GM23338 (cell line): ENCODE measurements at regions not wholly inside any gene's neighbourhood (a gene's known extent, or its start where the extent isn't known, plus 50 kb on each side); places are given as distances from the start of the nearest gene placed in this dataset.

Experiments used
- ATAC-seq: fragments of 200-7000 bp; cut with Tn5 transposase; 3 replicates; pipeline ENCODE4 v1.9.1; 2020
- DNase-seq: peaks from one replicate; pipeline ENCODE4 v3.0.0-alpha.2; 2015; ENCODE audit warnings: low spot score
- H2AFZ ChIP-seq: fragments of 200-600 bp; sonication (generic); 2 replicates; pipeline ENCODE4 v1.8.0; 2016; ENCODE audit warnings: antibody characterized with exemption, mild to moderate bottlenecking, moderate library complexity
- H3F3A ChIP-seq: fragments of 200-600 bp; sonication (generic); replicated peaks from 2 replicates; pipeline ENCODE4 v1.8.0; 2017; ENCODE audit warnings: antibody characterized with exemption, mixed run types, low read depth
- H3K27ac ChIP-seq: fragments of 200-600 bp; sonication (generic); 2 replicates; pipeline ENCODE4 v1.6.1; 2016; ENCODE audit warnings: low read depth
- H3K27me3 ChIP-seq: fragments of 200-600 bp; sonication (generic); 2 replicates; pipeline ENCODE4 v1.8.0; 2016; ENCODE audit warnings: mild to moderate bottlenecking, mixed run types, moderate library complexity; ENCODE audit not compliant: insufficient read depth
- H3K36me3 ChIP-seq: fragments of 200-600 bp; sonication (generic); 2 replicates; pipeline ENCODE4 v1.8.0; 2016; ENCODE audit warnings: mild to moderate bottlenecking; ENCODE audit not compliant: insufficient read depth
- H3K4me1 ChIP-seq: fragments of 200-600 bp; sonication (generic); 2 replicates; pipeline ENCODE4 v1.8.0; 2016; ENCODE audit warnings: mild to moderate bottlenecking, moderate library complexity; ENCODE audit not compliant: insufficient read depth
- H3K4me2 ChIP-seq: fragments of 200-600 bp; sonication (generic); 2 replicates; pipeline ENCODE4 v1.7.1; 2017; ENCODE audit warnings: mixed run types
- H3K4me3 ChIP-seq: fragments of 200-600 bp; sonication (generic); 2 replicates; pipeline ENCODE4 v1.6.1; 2016; ENCODE audit warnings: mixed run types
- H3K79me2 ChIP-seq: fragments of 200-600 bp; sonication (generic); replicated peaks from 2 replicates; pipeline ENCODE4 v1.8.0; 2017; ENCODE audit warnings: mild to moderate bottlenecking; ENCODE audit not compliant: insufficient read depth
- H3K9me2 ChIP-seq: fragments of 200-600 bp; sonication (generic); 2 replicates; pipeline ENCODE4 v1.8.0; 2017; ENCODE audit not compliant: insufficient read depth
- H4K20me1 ChIP-seq: fragments of 200-600 bp; sonication (generic); replicated peaks from 2 replicates; pipeline ENCODE4 v1.8.0; 2017; ENCODE audit warnings: mild to moderate bottlenecking; ENCODE audit not compliant: insufficient read depth
- H3K27ac Mint-ChIP-seq: 2 replicates; pipeline ENCODE4 v1.8.0; 2020; ENCODE audit warnings: inconsistent platforms, mild to moderate bottlenecking, moderate library complexity, mixed read lengths
- H3K27me3 Mint-ChIP-seq: 3 replicates; pipeline ENCODE4 v1.8.0; 2022; ENCODE audit warnings: low read depth, mild to moderate bottlenecking, moderate library complexity, mixed read lengths, inconsistent platforms; ENCODE audit not compliant: insufficient read depth, poor library complexity
- H3K36me3 Mint-ChIP-seq: 3 replicates; pipeline ENCODE4 v1.8.0; 2021; ENCODE audit warnings: low read depth, mild to moderate bottlenecking, inconsistent platforms, moderate library complexity, mixed read lengths
- H3K4me1 Mint-ChIP-seq: 3 replicates; pipeline ENCODE4 v1.8.0; 2020; ENCODE audit warnings: mild to moderate bottlenecking, inconsistent platforms, mixed read lengths
- H3K4me3 Mint-ChIP-seq: 3 replicates; pipeline ENCODE4 v1.8.0; 2021; ENCODE audit warnings: moderate library complexity, mild to moderate bottlenecking, inconsistent platforms, mixed read lengths
- H3K9me3 Mint-ChIP-seq: 3 replicates; pipeline ENCODE4 v1.8.0; 2020; ENCODE audit warnings: moderate library complexity, mild to moderate bottlenecking, inconsistent platforms, mixed read lengths
- CREB1 ChIP-seq: fragments of 250-450 bp; sonication (Bioruptor Pico); IDR thresholded peaks from 2 replicates; pipeline ENCODE4 v1.5.0; 2020; ENCODE audit warnings: low read depth, mild to moderate bottlenecking, moderate library complexity
- EZH2 ChIP-seq: fragments of 200-600 bp; sonication (generic); IDR thresholded peaks from one replicate; pipeline ENCODE4 v1.8.0; 2017; ENCODE audit warnings: antibody characterized with exemption, mild to moderate bottlenecking, low read depth; ENCODE audit not compliant: unreplicated experiment
- EZH2phosphoT487 ChIP-seq: fragments of 200-600 bp; sonication (generic); IDR thresholded peaks from one replicate; pipeline ENCODE4 v1.8.1; 2018; ENCODE audit warnings: antibody characterized with exemption; ENCODE audit not compliant: unreplicated experiment
- JUNB ChIP-seq: IDR thresholded peaks from one replicate; pipeline ENCODE4 v1.6.1; 2016; ENCODE audit warnings: antibody characterized with exemption; ENCODE audit not compliant: unreplicated experiment
- NANOG ChIP-seq: IDR thresholded peaks from 2 replicates; pipeline ENCODE4 v1.6.1; 2016; ENCODE audit warnings: antibody characterized with exemption, borderline replicate concordance
- POLR2AphosphoS5 ChIP-seq: IDR thresholded peaks from 2 replicates; pipeline ENCODE4 v1.6.1; 2016; ENCODE audit warnings: antibody characterized with exemption, low read depth
- REST ChIP-seq: IDR thresholded peaks from one replicate; pipeline ENCODE4 v1.6.1; 2018; ENCODE audit warnings: antibody characterized with exemption; ENCODE audit not compliant: unreplicated experiment
- STAT1 ChIP-seq: IDR thresholded peaks from one replicate; pipeline ENCODE4 v1.6.1; 2016; ENCODE audit warnings: antibody characterized with exemption; ENCODE audit not compliant: unreplicated experiment
- ZNF114 ChIP-seq: fragments of 250-450 bp; sonication (Bioruptor Pico); IDR thresholded peaks from 2 replicates; pipeline ENCODE4 v1.5.0; 2020; ENCODE audit warnings: mild to moderate bottlenecking, moderate library complexity
- ZNF331 ChIP-seq: fragments of 250-450 bp; sonication (Bioruptor Pico); IDR thresholded peaks from 2 replicates; pipeline ENCODE4 v1.5.0; 2020; ENCODE audit warnings: low read depth, mild to moderate bottlenecking, moderate library complexity
- TF ChIP-seq, protein P1 (sequence below), 2 experiments: fragments of 200-600 bp in 1 of 2; sonication (generic) in 1 of 2; conservative IDR thresholded peaks; 2 replicates each; pipeline versions ENCODE4 v1.5.1 to v1.6.1; 2016 to 2017; ENCODE audit warnings: antibody characterized with exemption in 2 of 2, low read depth in 2 of 2, mild to moderate bottlenecking in 2 of 2, moderate library complexity in 1 of 2
- TF ChIP-seq, protein P2 (sequence below): fragments of 250-450 bp; sonication (Bioruptor Pico); IDR thresholded peaks from 2 replicates; pipeline ENCODE4 v1.5.0; 2020; ENCODE audit warnings: mild to moderate bottlenecking, moderate library complexity
- TF ChIP-seq, protein P3 (sequence below): IDR thresholded peaks from 2 replicates; pipeline ENCODE4 v1.6.1; 2016; ENCODE audit warnings: antibody characterized with exemption

DNA sequence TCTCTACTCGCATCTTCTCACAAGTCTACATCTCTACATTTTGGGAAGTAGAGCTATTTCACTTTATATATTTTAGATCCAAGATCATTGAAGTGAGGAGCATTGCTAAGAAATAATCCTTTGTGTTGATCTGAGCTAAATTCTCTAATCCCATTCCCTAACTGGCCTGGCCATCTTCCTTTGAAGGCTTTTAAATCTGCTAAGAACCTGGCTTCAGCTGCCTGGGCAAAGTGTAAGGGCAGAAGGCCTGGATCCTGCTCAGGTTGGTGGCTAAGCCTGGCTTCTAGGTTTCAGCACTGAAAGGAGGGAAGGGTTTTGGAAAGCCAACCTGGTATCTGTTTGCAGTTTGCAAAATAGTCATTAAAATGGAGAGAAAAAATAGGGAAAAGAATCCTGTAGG is 167.6 kb downstream of the BRINP2 start:
- Histone ChIP-seq H3K27me3 (no peaks in the 10 kb centered on the region), H3K4me2 (no peak overlapping the region), H3F3A (no peaks in the 10 kb centered on the region), H3K36me3 (no peaks in the 10 kb centered on the region), H4K20me1 (no peaks in the 10 kb centered on the region), H3K4me1 (no peaks in the 10 kb centered on the region), H3K4me3 (no peak overlapping the region), H3K79me2 (no peaks in the 10 kb centered on the region), H3K9me2 (no peaks in the 10 kb centered on the region), H3K27ac (no peak overlapping the region), H2AFZ (no peak overlapping the region)
- H3K9me3 Mint-ChIP-seq: no peaks in the 10 kb centered on the region; the same call in 2 of the 3 replicates
- H3K27ac Mint-ChIP-seq: no peak overlapping the region
- ATAC-seq: no peak
- H3K27me3 Mint-ChIP-seq: peaks cover 5% of the 10 kb centered on the region
- DNase-seq: no peak
- H3K4me3 Mint-ChIP-seq: no peak overlapping the region
- no peaks in the 10 kb centered on the region; the same call in 2 of the 3 replicates for H3K4me1 Mint-ChIP-seq
- no peaks in the 10 kb centered on the region for H3K36me3 Mint-ChIP-seq
- TF ChIP-seq JUNB (no peak), ZNF114 (CRISPR knock-in tag) (no peak), EZH2 (no peak), NANOG (no peak), POLR2AphosphoS5 (no peak), ZNF331 (CRISPR knock-in tag) (no peak), CREB1 (CRISPR knock-in tag) (no peak), REST (no peak), EZH2phosphoT487 (no peak), STAT1 (no peak)
- TF ChIP-seq, protein P1, sequence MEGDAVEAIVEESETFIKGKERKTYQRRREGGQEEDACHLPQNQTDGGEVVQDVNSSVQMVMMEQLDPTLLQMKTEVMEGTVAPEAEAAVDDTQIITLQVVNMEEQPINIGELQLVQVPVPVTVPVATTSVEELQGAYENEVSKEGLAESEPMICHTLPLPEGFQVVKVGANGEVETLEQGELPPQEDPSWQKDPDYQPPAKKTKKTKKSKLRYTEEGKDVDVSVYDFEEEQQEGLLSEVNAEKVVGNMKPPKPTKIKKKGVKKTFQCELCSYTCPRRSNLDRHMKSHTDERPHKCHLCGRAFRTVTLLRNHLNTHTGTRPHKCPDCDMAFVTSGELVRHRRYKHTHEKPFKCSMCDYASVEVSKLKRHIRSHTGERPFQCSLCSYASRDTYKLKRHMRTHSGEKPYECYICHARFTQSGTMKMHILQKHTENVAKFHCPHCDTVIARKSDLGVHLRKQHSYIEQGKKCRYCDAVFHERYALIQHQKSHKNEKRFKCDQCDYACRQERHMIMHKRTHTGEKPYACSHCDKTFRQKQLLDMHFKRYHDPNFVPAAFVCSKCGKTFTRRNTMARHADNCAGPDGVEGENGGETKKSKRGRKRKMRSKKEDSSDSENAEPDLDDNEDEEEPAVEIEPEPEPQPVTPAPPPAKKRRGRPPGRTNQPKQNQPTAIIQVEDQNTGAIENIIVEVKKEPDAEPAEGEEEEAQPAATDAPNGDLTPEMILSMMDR (conservative IDR thresholded peaks at IDR 0.05; ENCODE audit: low read depth in 2 of 2): no peak
- TF ChIP-seq, protein P2, sequence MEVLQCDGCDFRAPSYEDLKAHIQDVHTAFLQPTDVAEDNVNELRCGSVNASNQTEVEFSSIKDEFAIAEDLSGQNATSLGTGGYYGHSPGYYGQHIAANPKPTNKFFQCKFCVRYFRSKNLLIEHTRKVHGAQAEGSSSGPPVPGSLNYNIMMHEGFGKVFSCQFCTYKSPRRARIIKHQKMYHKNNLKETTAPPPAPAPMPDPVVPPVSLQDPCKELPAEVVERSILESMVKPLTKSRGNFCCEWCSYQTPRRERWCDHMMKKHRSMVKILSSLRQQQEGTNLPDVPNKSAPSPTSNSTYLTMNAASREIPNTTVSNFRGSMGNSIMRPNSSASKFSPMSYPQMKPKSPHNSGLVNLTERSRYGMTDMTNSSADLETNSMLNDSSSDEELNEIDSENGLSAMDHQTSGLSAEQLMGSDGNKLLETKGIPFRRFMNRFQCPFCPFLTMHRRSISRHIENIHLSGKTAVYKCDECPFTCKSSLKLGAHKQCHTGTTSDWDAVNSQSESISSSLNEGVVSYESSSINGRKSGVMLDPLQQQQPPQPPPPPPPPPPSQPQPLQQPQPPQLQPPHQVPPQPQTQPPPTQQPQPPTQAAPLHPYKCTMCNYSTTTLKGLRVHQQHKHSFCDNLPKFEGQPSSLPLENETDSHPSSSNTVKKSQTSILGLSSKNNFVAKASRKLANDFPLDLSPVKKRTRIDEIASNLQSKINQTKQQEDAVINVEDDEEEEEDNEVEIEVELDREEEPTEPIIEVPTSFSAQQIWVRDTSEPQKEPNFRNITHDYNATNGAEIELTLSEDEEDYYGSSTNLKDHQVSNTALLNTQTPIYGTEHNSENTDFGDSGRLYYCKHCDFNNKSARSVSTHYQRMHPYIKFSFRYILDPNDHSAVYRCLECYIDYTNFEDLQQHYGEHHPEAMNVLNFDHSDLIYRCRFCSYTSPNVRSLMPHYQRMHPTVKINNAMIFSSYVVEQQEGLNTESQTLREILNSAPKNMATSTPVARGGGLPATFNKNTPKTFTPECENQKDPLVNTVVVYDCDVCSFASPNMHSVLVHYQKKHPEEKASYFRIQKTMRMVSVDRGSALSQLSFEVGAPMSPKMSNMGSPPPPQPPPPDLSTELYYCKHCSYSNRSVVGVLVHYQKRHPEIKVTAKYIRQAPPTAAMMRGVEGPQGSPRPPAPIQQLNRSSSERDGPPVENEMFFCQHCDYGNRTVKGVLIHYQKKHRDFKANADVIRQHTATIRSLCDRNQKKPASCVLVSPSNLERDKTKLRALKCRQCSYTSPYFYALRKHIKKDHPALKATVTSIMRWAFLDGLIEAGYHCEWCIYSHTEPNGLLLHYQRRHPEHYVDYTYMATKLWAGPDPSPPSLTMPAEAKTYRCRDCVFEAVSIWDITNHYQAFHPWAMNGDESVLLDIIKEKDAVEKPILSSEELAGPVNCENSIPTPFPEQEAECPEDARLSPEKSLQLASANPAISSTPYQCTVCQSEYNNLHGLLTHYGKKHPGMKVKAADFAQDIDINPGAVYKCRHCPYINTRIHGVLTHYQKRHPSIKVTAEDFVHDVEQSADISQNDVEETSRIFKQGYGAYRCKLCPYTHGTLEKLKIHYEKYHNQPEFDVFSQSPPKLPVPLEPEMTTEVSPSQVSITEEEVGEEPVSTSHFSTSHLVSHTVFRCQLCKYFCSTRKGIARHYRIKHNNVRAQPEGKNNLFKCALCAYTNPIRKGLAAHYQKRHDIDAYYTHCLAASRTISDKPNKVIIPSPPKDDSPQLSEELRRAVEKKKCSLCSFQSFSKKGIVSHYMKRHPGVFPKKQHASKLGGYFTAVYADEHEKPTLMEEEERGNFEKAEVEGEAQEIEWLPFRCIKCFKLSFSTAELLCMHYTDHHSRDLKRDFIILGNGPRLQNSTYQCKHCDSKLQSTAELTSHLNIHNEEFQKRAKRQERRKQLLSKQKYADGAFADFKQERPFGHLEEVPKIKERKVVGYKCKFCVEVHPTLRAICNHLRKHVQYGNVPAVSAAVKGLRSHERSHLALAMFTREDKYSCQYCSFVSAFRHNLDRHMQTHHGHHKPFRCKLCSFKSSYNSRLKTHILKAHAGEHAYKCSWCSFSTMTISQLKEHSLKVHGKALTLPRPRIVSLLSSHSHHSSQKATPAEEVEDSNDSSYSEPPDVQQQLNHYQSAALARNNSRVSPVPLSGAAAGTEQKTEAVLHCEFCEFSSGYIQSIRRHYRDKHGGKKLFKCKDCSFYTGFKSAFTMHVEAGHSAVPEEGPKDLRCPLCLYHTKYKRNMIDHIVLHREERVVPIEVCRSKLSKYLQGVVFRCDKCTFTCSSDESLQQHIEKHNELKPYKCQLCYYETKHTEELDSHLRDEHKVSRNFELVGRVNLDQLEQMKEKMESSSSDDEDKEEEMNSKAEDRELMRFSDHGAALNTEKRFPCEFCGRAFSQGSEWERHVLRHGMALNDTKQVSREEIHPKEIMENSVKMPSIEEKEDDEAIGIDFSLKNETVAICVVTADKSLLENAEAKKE (CRISPR knock-in tag): no peak
- TF ChIP-seq, protein P3, sequence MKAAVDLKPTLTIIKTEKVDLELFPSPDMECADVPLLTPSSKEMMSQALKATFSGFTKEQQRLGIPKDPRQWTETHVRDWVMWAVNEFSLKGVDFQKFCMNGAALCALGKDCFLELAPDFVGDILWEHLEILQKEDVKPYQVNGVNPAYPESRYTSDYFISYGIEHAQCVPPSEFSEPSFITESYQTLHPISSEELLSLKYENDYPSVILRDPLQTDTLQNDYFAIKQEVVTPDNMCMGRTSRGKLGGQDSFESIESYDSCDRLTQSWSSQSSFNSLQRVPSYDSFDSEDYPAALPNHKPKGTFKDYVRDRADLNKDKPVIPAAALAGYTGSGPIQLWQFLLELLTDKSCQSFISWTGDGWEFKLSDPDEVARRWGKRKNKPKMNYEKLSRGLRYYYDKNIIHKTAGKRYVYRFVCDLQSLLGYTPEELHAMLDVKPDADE: no peak
